HG02588 (cell line): ENCODE measurements at regions not wholly inside any gene's neighbourhood (a gene's known extent, or its start where the extent isn't known, plus 50 kb on each side); places are given as distances from the start of the nearest gene placed in this dataset.
"Not testable (repeated sequence)": the region's sequence is repeated elsewhere in the genome, so short reads cannot be mapped to it uniquely, and the experiment has no call there.

Source experiments
- ATAC-seq: cut with Tn5 transposase; IDR thresholded peaks from one replicate; pipeline ENCODE4 v1.9.1; 2021; ENCODE audit warnings: mild to moderate bottlenecking, moderate library complexity; ENCODE audit not compliant: unreplicated experiment

DNA sequence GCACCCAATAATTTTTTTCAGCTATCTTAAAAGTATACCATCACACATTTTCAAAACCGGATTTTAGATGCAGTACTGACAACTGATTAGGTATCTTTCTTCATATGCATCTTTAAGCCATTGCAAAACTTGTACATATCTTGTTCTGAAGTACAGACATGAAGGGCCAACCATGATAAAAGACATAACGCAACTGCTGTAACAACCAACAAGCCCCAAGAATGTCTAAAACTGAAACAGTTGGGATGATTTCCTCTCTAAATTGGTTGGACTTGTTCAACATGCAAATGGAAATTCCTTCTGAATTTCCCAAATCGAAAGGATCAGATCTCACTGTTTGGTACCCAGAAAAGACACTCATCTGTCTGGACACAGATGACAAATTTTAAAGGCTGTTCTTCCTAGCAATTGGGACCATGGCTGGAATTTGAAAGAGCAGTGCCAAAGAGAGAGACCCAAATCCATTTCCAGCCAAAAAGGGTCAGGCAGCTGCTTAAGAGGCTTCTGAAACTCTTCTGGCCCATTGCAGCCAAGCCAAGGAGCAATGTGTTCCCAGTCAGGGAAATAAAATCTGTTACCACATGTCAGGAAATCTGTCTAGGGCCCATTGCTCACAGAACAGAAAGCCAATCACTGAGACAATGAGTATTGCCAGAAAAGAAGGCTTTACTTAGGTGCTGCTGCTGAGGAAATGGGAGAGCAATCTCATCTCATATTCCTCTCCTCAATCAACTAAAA, 1122.4 kb upstream of the USP15 start:
- ATAC-seq = no peak

DNA sequence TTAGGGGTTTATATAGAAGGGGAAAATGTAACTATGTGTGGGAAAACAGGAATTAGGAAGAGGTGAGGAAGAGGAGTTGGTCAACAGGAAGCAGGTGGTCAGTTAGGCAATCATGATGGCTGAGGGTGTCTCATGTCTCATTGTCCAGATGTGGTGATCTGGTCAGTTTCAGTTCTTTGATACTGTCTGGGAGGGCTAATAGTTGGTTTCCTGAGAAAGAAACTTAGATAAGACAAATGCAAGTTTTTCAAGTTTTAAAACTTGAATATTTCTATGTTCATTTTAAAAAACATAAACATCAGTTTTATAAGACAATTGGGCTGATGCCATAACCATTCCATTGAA, 1121.8 kb upstream of the USP15 start:
- no peak for ATAC-seq

GRCh38 chr12:61161961-61162360, 1098.2 kb upstream of the USP15 start:
- no peak for ATAC-seq

GRCh38 chr12:61188801-61189595, 1071.2 kb upstream of the USP15 start:
- ATAC-seq = no peak

- no peak for ATAC-seq
Measured at GRCh38 chr12:61213646-61214045, 1046.6 kb upstream of the USP15 start.

DNA sequence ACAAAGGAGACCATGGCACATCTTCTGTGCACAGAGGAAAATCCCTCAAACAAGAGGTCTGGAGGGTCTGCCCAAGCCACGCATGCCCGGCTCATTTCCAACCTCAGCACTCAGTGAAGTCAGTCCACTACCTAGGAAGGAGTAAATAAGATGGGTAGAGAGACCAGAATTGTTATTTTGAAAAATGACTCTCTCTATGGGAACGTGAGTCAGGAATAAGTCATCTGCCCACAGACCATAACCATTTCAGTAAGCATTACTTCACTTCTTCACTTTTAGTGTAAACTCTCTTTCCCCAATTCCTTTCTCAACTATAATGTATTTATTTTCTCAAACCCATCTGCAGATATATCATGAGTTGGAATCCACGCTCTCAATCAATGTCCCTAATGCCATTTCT, 1039.9 kb upstream of the USP15 start:
- no peak for ATAC-seq

- ATAC-seq = no peak
Measured at GRCh38 chr12:61232040-61232439, 1028.2 kb upstream of the USP15 start.

DNA sequence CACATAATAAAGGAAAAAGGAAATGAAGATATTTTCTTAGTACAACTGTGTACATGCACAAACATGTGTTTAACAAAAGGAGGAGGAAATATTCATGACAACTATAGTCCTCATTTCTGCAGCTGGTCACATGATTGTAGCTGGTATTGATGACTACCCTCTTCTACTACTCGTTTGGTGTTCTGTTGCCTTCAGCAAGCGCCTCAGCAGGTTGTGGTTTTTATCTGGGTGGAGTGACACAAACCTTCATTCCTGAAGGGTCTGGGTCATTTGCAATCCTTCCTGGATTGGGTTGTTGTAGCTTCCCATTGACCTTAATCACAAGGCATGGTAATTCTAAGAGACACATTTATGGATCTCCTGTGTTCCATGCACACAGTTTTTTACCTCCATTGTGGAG, 1009.9 kb upstream of the USP15 start:
- ATAC-seq = no peak

GRCh38 chr12:61251076-61251475, 1009.1 kb upstream of the USP15 start:
- no peak for ATAC-seq

GRCh38 chr12:61254225-61254624, 1006.0 kb upstream of the USP15 start:
- no peak for ATAC-seq

GRCh38 chr12:61264294-61264693, 995.9 kb upstream of the USP15 start:
- not testable (repeated sequence) for ATAC-seq

DNA sequence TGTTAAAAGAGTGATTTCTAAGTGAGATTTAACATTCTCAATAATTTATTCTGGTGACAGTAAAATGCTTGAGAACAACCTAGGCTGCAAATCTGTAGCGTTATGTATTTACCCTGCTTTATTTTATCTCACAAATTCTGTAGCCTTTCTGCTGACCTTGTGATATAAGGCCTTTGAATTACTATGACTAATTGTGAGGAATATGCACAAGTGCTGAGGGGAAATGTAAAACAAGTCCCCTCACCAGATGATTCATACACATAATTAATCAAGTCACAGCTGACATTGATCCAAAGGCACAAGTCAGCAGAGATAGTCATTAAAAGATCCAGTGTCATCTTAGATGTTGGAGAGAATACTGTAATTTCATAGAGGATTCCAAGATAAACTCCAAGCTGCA, 992.7 kb upstream of the USP15 start:
- ATAC-seq = no peak

- ATAC-seq = no peak
Measured at GRCh38 chr12:61272441-61272840, 987.8 kb upstream of the USP15 start.

DNA sequence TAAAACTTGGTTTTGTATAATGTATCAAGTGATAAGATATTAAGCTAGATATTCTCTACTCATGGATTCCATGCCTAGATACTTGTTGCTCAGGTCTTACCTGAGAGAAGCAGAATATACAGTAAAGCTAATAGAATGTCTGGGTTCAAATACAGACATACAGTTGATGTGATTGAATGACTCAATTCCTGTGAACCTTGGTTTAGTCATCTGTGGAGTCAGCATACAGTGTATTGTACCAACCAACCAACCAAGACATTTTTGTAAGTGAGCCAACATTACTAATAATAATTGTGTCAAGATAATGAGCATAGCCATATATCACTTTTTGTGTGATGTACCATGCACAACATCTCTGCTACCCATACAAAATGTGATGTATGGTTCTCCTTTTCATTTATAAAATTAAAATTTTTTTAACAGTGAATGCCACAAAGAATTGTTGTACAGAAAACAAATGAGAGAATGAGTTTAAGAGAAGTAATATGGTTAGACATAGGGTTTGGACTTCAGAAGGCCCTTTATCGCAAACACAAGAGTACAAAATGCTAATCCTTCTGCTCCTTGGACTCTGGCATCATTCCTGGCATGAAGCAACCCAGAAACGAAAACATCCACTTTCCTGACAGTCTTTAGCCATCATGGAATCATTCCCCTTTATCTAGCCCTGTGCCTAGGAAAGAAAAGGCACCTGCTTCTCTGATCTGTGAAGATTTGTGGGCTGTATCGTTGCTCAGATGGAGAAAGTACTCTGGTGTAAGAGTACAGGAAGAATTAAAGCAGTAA, 977.2 kb upstream of the USP15 start:
- ATAC-seq = no peak

- ATAC-seq = no peak
Measured at GRCh38 chr12:61290473-61290872, 969.7 kb upstream of the USP15 start.

- no peak for ATAC-seq
Measured at GRCh38 chr12:61291647-61292046, 968.6 kb upstream of the USP15 start.

GRCh38 chr12:61294011-61294410, 966.2 kb upstream of the USP15 start:
- ATAC-seq = not testable (repeated sequence)

DNA sequence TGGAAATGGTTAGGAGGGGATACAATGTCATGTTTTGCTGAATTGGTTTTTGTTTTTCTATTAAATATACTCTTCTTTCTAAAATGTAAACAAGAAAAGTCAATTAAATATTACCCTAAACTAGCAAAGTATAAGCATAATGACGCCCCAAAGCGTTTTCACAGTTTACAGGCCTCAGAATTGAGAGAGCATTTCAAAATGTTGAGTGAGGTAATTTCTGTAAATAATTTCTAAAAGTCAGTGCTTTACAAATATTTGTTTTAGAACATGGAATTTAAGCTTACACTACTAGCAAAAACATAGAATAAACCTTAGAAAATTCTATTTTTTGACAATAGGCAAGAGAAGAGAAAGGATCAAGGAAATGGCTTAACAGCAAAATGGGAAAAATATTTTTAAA, 958.4 kb upstream of the USP15 start:
- no peak for ATAC-seq

DNA sequence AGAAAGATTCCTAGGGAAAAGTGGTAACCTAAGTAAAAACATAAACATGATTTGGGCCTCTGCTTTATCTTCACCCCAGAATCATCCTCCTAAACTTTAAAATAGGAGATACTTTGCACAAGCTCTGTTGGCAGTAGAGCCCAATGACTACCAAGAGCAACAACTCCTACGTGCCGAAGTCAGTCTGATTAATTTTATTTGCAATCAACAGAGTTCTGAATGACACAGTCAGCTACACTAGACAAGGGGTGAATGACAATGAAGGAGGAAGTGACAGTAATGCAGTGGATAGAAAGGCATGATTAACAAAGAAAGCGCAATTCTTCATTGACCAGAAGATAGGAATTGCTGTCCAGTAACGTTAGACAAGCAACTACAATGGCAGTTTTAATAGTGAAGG, 957.9 kb upstream of the USP15 start:
- no peak for ATAC-seq

DNA sequence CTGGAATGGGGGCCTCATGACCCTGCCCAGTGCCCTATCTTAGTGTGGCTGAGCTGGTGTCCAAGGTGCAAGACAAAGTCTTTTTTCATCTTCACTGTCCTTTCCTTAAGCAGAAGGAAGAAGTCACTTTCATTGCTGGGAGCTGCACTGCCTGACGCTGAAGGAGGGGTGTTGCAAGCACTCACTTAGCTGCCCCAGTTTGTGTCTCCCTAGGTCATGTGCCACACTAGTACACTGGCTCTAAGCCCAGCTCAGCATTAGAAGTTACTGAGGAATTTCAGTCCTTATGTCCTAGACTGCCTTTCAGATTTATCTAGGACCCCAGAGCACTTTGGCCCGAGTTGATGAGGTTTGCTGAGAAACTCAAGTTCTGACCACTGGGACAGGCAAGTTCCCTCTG, 952.0 kb upstream of the USP15 start:
- no peak for ATAC-seq

DNA sequence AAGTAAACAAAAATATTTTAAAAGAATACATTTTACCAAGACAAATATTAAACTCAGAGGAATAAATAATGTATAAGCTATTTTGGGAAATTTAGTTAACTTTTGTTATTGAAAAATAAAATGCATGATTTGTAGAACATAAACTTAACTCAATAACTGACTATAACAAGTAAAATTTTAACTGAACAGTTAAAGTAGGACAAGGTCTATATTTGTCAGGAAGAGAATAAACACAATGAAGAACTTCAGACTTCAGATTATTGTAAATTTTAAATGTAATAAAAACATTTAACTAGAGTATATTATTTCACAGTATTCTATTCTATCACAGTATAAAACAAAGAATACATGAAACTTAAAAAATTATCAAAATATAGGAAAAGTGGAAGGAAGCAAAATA, 948.8 kb upstream of the USP15 start:
- ATAC-seq = no peak

DNA sequence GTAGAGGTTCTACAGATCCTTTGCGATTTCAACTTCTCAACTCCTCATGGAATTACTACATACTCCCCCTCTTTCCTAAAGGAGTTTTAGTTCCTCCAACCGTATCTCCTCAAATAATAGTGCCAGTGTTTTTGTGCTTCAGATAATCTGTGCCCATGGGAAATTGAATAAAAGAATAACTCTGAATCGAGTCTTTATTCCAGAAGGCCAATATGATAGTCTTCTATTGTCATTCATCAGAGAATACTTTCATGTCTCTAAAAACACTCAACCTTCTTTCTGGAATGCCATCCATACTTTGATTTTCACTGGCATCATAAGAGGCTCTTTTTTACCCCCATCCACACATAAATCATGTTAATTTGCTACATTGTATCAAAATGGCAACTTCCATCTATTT, 911.3 kb upstream of the USP15 start:
- no peak for ATAC-seq
